ENCODE measurements at regions not wholly inside any gene's neighbourhood (a gene's known extent, or its start where the extent isn't known, plus 50 kb on each side); places are given as distances from the start of the nearest gene placed in this dataset.

GRCh38 chr5:66281294-66281693, 137.2 kb downstream of the SREK1 start:
- TF ChIP-seq CTCF (IDR thresholded peaks at IDR 0.05) (no peak), POLR2A (IDR thresholded peaks at IDR 0.05) (no peak)
